Right lobe of liver (tissue), 4 donors: ENCODE measurements at regions not wholly inside any gene's neighbourhood (a gene's known extent, or its start where the extent isn't known, plus 50 kb on each side); places are given as distances from the start of the nearest gene placed in this dataset.

Experiments used
- POLR2A ChIP-seq: fragments of 450-650 bp; IDR thresholded peaks from one replicate; pipeline ENCODE4 v1.6.1; 2017; ENCODE audit warnings: antibody characterized with exemption, mild to moderate bottlenecking
- TF ChIP-seq, protein P1 (sequence below), 4 donors: fragments of 200-600 bp in 3 of 4; fragments of 450-650 bp in 1 of 4; IDR thresholded peaks; one replicate each; pipeline versions ENCODE4 v1.5.1 to v1.8.0; 2016 to 2022; ENCODE audit warnings: antibody characterized with exemption in 4 of 4, mild to moderate bottlenecking in 2 of 4
- donor health status: DM: no; HTN: no; CAD: no.
- donor health status: DM: no; HTN: no; CAD: no.
- donor health status: DM: no; HTN: yes; CAD: no.

GRCh38 chr11:28887681-28888080 is 779.5 kb downstream of the METTL15 start:
- TF ChIP-seq, protein P1, sequence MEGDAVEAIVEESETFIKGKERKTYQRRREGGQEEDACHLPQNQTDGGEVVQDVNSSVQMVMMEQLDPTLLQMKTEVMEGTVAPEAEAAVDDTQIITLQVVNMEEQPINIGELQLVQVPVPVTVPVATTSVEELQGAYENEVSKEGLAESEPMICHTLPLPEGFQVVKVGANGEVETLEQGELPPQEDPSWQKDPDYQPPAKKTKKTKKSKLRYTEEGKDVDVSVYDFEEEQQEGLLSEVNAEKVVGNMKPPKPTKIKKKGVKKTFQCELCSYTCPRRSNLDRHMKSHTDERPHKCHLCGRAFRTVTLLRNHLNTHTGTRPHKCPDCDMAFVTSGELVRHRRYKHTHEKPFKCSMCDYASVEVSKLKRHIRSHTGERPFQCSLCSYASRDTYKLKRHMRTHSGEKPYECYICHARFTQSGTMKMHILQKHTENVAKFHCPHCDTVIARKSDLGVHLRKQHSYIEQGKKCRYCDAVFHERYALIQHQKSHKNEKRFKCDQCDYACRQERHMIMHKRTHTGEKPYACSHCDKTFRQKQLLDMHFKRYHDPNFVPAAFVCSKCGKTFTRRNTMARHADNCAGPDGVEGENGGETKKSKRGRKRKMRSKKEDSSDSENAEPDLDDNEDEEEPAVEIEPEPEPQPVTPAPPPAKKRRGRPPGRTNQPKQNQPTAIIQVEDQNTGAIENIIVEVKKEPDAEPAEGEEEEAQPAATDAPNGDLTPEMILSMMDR (IDR thresholded peaks at IDR 0.05) = no peak
- no peak for TF ChIP-seq POLR2A
